ENCODE measurements at regions not wholly inside any gene's neighbourhood (a gene's known extent, or its start where the extent isn't known, plus 50 kb on each side); places are given as distances from the start of the nearest gene placed in this dataset.

DNA sequence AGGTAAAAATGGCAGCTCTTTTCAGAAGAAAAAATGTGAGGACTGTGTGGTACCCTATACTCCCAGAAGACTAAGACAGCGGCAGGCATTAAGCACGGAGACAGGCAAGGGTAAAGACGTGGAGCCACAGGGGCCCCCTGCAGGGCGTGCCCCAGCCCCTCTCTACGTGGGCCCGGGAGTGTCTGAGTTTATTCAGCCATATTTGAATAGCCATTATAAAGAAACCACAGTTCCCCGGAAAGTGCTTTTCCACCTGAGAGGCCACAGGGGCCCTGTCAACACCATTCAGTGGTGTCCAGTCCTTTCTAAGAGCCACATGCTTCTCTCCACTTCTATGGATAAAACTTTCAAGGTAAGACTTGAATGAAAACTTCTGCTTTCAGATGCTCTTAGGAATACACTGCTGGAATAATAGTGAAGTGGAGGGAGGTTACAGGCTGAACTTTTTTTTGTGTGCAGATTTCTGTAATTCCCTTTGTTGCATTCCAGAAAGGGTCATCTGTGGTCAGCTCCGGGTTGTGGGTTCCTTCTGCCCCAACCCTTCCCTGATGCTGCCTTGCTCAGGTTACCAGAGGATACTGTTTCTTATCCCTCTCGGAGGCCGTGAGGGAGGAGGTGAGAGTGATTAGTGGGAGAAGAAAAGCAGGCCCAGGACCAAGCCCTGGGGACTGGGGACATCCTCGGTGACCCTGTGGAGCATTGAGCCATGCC is 58.4 kb downstream of the SLC25A47 start:
- intact Hi-C loops (cut with DNase I; ENCODE audit: low total_unique reads) = loop anchor here (10.0 kb wide), 1 partner anchor 273 kb away; no protein-coding TSS in a partner anchor
- TF ChIP-seq, protein P1, sequence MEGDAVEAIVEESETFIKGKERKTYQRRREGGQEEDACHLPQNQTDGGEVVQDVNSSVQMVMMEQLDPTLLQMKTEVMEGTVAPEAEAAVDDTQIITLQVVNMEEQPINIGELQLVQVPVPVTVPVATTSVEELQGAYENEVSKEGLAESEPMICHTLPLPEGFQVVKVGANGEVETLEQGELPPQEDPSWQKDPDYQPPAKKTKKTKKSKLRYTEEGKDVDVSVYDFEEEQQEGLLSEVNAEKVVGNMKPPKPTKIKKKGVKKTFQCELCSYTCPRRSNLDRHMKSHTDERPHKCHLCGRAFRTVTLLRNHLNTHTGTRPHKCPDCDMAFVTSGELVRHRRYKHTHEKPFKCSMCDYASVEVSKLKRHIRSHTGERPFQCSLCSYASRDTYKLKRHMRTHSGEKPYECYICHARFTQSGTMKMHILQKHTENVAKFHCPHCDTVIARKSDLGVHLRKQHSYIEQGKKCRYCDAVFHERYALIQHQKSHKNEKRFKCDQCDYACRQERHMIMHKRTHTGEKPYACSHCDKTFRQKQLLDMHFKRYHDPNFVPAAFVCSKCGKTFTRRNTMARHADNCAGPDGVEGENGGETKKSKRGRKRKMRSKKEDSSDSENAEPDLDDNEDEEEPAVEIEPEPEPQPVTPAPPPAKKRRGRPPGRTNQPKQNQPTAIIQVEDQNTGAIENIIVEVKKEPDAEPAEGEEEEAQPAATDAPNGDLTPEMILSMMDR (IDR thresholded peaks at IDR 0.05) = no peak
- no peak for TF ChIP-seq POLR2A (IDR thresholded peaks at IDR 0.05)
- no peak for DNase-seq (ENCODE audit: low spot score in 2 of 2)
- H3K4me3 ChIP-seq (ENCODE audit: low read depth, poor library complexity, severe bottlenecking) = no peak overlapping the region
- 86 to 88% methylated on average over 11 of the region's 11 CpGs for WGBS, 2 donors

DNA sequence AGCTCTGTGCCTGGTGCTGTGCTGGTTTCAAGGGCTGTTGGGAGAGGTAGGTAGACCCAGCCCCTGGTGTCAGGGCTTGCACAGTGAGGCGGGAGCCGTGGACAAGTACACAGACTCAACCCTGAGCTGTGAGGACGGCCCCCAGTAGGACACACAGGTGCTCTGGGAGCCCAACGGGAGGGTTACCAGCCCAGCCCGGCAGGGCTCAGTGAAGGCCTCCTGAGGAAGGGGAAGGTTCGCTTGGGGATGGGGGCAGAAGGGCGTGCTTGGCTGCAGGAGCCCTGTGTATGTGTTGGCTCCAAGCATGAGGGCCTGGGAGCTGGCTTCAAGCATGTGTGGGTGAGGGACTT is 58.9 kb downstream of the SLC25A47 start:
- WGBS, 2 donors = 82 to 89% methylated on average over 7 of the region's 7 CpGs
- intact Hi-C loops (cut with DNase I; ENCODE audit: low total_unique reads) = loop anchor here (10.0 kb wide), 1 partner anchor 273 kb away; no protein-coding TSS in a partner anchor
- TF ChIP-seq, protein P1 (IDR thresholded peaks at IDR 0.05) = no peak
- TF ChIP-seq POLR2A (IDR thresholded peaks at IDR 0.05) = no peak
- H3K4me3 ChIP-seq (ENCODE audit: low read depth, poor library complexity, severe bottlenecking) = no peak overlapping the region
- no peak for DNase-seq (ENCODE audit: low spot score in 2 of 2)

DNA sequence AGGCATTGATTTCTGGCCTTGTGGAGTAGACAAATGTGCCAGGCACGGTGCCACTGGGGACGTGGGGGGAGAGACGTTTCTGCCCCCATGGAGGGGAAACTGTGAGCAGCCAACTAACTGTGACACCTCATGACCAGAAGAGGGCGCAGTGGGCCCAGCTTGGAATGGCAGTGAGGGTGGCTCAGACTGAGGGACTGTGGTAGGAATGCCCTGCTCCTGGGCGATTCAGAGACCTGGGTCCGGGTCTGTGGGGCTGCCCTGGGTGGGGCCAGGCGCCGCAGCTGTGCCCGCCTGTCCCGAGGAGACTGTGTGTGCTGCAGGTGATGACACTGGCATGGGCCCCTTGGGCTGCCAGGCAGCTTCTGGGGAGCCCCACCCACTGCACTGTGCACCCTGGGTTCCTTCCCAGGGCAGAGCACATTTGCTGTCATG is 60.6 kb downstream of the SLC25A47 start:
- intact Hi-C loops (cut with DNase I; ENCODE audit: low total_unique reads) = loop anchor here (10.0 kb wide), 1 partner anchor 271 kb away; no protein-coding TSS in a partner anchor
- peak; percentile 43 to 90 for DNase-seq (ENCODE audit: low spot score in 2 of 2)
- 13 to 24% methylated on average over 6 of the region's 10 CpGs for WGBS, 2 donors
- no peak overlapping the region for H3K4me3 ChIP-seq (ENCODE audit: low read depth, poor library complexity, severe bottlenecking)
- TF ChIP-seq, protein P1 (IDR thresholded peaks at IDR 0.05) = peak in 1 of 3 donors; percentile 47
- TF ChIP-seq POLR2A (IDR thresholded peaks at IDR 0.05) = no peak

DNA sequence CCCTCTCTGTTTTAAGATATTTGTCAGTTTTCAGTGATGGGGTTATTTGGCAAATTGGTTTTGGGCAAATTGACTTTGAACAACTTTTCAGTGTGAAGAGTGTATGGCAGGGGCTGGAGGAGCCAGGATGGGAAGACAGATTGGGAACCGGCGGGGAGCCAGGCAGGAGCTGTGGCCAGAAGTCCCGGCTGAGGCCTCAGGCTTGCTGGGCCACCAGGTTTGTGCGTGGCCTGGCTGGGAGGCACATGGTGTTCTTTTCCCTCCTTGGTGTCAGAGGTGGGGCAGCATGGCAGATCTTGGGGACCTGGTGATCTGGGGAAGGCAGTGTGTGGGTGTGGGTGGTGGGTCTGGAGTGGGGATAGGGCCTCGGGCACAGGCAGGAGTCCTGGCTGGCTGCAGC is 61.1 kb downstream of the SLC25A47 start:
- intact Hi-C loops (cut with DNase I; ENCODE audit: low total_unique reads) = loop anchor here (10.0 kb wide), 1 partner anchor 271 kb away; no protein-coding TSS in a partner anchor
- H3K4me3 ChIP-seq (ENCODE audit: low read depth, poor library complexity, severe bottlenecking) = no peak overlapping the region
- DNase-seq (ENCODE audit: low spot score in 2 of 2) = no peak
- WGBS, 2 donors = 81 to 82% methylated on average over 5 of the region's 5 CpGs
- TF ChIP-seq, protein P1 (IDR thresholded peaks at IDR 0.05) = no peak
- no peak for TF ChIP-seq POLR2A (IDR thresholded peaks at IDR 0.05)

DNA sequence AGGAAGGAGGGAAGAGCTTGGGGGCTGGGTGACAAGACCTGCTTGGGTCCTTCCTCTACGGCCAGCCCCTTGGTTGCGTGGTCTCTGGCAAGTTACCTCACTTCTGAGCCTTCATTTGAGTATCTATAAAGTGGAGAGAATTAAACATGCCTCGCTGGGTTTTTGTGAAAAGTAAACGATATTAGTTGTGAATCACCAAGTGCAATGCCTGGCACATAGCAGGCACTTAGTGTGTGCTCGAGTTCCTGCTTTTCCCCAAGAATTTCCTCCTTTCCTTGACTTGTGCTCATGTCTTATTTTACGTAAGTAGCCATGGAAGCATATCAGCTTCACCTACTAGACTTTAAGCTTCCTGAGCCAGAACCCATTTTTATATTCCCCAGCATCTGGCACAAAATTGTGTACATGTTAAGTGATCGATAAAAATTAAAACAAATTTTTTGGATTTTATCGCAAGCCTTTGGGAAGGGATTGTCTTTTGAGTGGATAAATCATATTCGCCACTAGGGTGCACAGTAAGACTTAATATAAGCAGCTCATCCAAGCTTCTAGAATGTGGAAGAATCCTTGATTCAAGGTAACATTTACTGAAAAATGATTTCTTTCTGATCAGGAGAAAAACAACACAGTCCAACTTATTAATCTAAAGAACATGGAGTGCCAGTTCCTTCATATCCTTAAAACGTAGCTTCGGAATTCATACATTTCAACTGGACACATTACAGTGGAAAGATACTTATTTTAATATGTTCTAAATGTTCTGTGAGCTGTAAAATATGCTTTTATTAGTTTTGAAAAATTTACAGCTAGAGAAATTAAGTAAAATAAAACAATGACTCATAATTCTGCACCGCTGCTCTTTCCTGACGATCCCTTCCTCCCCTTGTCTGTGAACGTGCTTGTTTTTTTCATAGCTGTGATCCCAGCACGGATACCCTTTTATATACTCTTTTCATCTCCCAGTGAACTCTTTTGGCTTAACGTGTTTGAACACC is 62.0 kb downstream of the SLC25A47 start:
- TF ChIP-seq, protein P1 (IDR thresholded peaks at IDR 0.05) = no peak
- no peak for TF ChIP-seq POLR2A (IDR thresholded peaks at IDR 0.05)
- no peak for DNase-seq (ENCODE audit: low spot score in 2 of 2)
- intact Hi-C loops (cut with DNase I; ENCODE audit: low total_unique reads) = loop anchor here (10.0 kb wide), 1 partner anchor 270 kb away; no protein-coding TSS in a partner anchor
- no peak overlapping the region for H3K4me3 ChIP-seq (ENCODE audit: low read depth, poor library complexity, severe bottlenecking)
- WGBS, 2 donors = 70 to 71% methylated on average over 16 of the region's 16 CpGs
